IPS-18a (cell line): ENCODE measurements at regions not wholly inside any gene's neighbourhood (a gene's known extent, or its start where the extent isn't known, plus 50 kb on each side); places are given as distances from the start of the nearest gene placed in this dataset.

Source experiments
- H3K27ac ChIP-seq: one replicate; pipeline ENCODE4 v1.5.1; 2013; ENCODE audit warnings: low read length
- H3K27me3 ChIP-seq: one replicate; pipeline ENCODE4 v1.6.1; 2013; ENCODE audit warnings: mild to moderate bottlenecking, low read length; ENCODE audit not compliant: control insufficient read depth, insufficient read depth
- H3K36me3 ChIP-seq: one replicate; pipeline ENCODE4 v1.6.1; 2013; ENCODE audit warnings: low read depth, low read length; ENCODE audit not compliant: control insufficient read depth
- H3K4me1 ChIP-seq: one replicate; pipeline ENCODE4 v1.6.1; 2013; ENCODE audit warnings: low read depth, low read length; ENCODE audit not compliant: control insufficient read depth
- H3K4me3 ChIP-seq: one replicate; pipeline ENCODE4 v1.5.1; 2013; ENCODE audit warnings: low read length
- H3K9ac ChIP-seq: one replicate; pipeline ENCODE4 v1.6.1; 2013; ENCODE audit warnings: mild to moderate bottlenecking, low read length, moderate library complexity
- H3K9me3 ChIP-seq: one replicate; pipeline ENCODE4 v1.6.1; 2013; ENCODE audit warnings: low read depth, low read length; ENCODE audit not compliant: control insufficient read depth

- Histone ChIP-seq H3K27ac (no peak overlapping the region), H3K9ac (no peak overlapping the region), H3K4me1 (no peaks in the 10 kb centered on the region), H3K27me3 (no peaks in the 10 kb centered on the region), H3K36me3 (no peaks in the 10 kb centered on the region), H3K9me3 (no peaks in the 10 kb centered on the region), H3K4me3 (no peak overlapping the region)
These were observed 129.0 kb downstream of the TAF11L14 start for GRCh38 chr5:17763301-17763700.

GRCh38 chr5:17766031-17766430 is 131.8 kb downstream of the TAF11L14 start:
- H3K36me3 ChIP-seq, result no peaks in the 10 kb centered on the region

GRCh38 chr5:17769277-17769676 is 135.0 kb downstream of the TAF11L14 start:
- Histone ChIP-seq H3K27ac (no peak overlapping the region), H3K9ac (no peak overlapping the region), H3K4me3 (no peak overlapping the region), H3K36me3 (no peaks in the 10 kb centered on the region), H3K4me1 (no peaks in the 10 kb centered on the region), H3K9me3 (no peaks in the 10 kb centered on the region), H3K27me3 (no peaks in the 10 kb centered on the region)

More at GRCh38 chr5:17766031-17766430, 131.8 kb downstream of the TAF11L14 start:
- H3K27ac ChIP-seq, result no peak overlapping the region
- no peak overlapping the region for H3K9ac ChIP-seq
- H3K27me3 ChIP-seq, result no peaks in the 10 kb centered on the region
- no peaks in the 10 kb centered on the region for H3K9me3 ChIP-seq
- H3K4me1 ChIP-seq, result no peaks in the 10 kb centered on the region
- H3K4me3 ChIP-seq, result no peak overlapping the region

GRCh38 chr5:17772232-17772631 is 138.0 kb downstream of the TAF11L14 start:
- Histone ChIP-seq H3K27ac (no peak overlapping the region), H3K9me3 (no peaks in the 10 kb centered on the region), H3K4me3 (no peak overlapping the region)

GRCh38 chr5:17785774-17786173 is 151.5 kb downstream of the TAF11L14 start:
- Histone ChIP-seq H3K36me3 (no peaks in the 10 kb centered on the region), H3K4me3 (no peak overlapping the region), H3K4me1 (peaks cover 4% of the 10 kb centered on the region), H3K9ac (no peak overlapping the region), H3K9me3 (no peaks in the 10 kb centered on the region), H3K27ac (no peak overlapping the region), H3K27me3 (no peaks in the 10 kb centered on the region)

More at GRCh38 chr5:17772232-17772631, 138.0 kb downstream of the TAF11L14 start:
- H3K36me3 ChIP-seq, result no peaks in the 10 kb centered on the region
- H3K9ac ChIP-seq, result no peak overlapping the region
- H3K27me3 ChIP-seq, result no peaks in the 10 kb centered on the region
- no peaks in the 10 kb centered on the region for H3K4me1 ChIP-seq

- H3K27ac ChIP-seq, result no peak overlapping the region
- no peak overlapping the region for H3K4me3 ChIP-seq
- H3K9ac ChIP-seq, result no peak overlapping the region
- no peaks in the 10 kb centered on the region for H3K36me3 ChIP-seq
- H3K27me3 ChIP-seq, result no peaks in the 10 kb centered on the region
- H3K9me3 ChIP-seq, result no peaks in the 10 kb centered on the region
- H3K4me1 ChIP-seq, result peaks cover 4% of the 10 kb centered on the region
These were observed 154.1 kb downstream of the TAF11L14 start for GRCh38 chr5:17788351-17788750.

GRCh38 chr5:17794201-17794600 is 159.9 kb downstream of the TAF11L14 start:
- Histone ChIP-seq H3K36me3 (no peaks in the 10 kb centered on the region), H3K4me1 (no peaks in the 10 kb centered on the region), H3K9ac (no peak overlapping the region), H3K27me3 (no peaks in the 10 kb centered on the region), H3K27ac (no peak overlapping the region), H3K4me3 (no peak overlapping the region), H3K9me3 (no peaks in the 10 kb centered on the region)

GRCh38 chr5:17794815-17795214 is 160.6 kb downstream of the TAF11L14 start:
- Histone ChIP-seq H3K36me3 (no peaks in the 10 kb centered on the region), H3K9me3 (no peaks in the 10 kb centered on the region), H3K4me3 (no peak overlapping the region), H3K27me3 (no peaks in the 10 kb centered on the region), H3K9ac (no peak overlapping the region), H3K27ac (no peak overlapping the region), H3K4me1 (no peaks in the 10 kb centered on the region)

GRCh38 chr5:17796142-17796541 is 161.9 kb downstream of the TAF11L14 start:
- no peaks in the 10 kb centered on the region for H3K9me3 ChIP-seq
- H3K27ac ChIP-seq, result no peak overlapping the region
- H3K4me1 ChIP-seq, result no peaks in the 10 kb centered on the region
- H3K4me3 ChIP-seq, result no peak overlapping the region
- no peaks in the 10 kb centered on the region for H3K36me3 ChIP-seq
- H3K27me3 ChIP-seq, result no peaks in the 10 kb centered on the region
- no peak overlapping the region for H3K9ac ChIP-seq

- Histone ChIP-seq H3K36me3 (no peaks in the 10 kb centered on the region), H3K4me3 (no peak overlapping the region), H3K9ac (no peak overlapping the region), H3K4me1 (peaks cover 3% of the 10 kb centered on the region), H3K9me3 (no peaks in the 10 kb centered on the region), H3K27me3 (no peaks in the 10 kb centered on the region), H3K27ac (no peak overlapping the region)
These were observed 162.6 kb downstream of the TAF11L14 start for GRCh38 chr5:17796757-17797396.

- peaks cover 15% of the 10 kb centered on the region for H3K4me1 ChIP-seq
- no peaks in the 10 kb centered on the region for H3K27me3 ChIP-seq
- H3K9me3 ChIP-seq, result no peaks in the 10 kb centered on the region
- no peaks in the 10 kb centered on the region for H3K36me3 ChIP-seq
- no peak overlapping the region for H3K9ac ChIP-seq
- H3K27ac ChIP-seq, result no peak overlapping the region
- no peak overlapping the region for H3K4me3 ChIP-seq
These were observed 165.3 kb downstream of the TAF11L14 start for GRCh38 chr5:17799521-17799920.

GRCh38 chr5:17801595-17801994 is 167.3 kb downstream of the TAF11L14 start:
- Histone ChIP-seq H3K4me1 (peaks cover 15% of the 10 kb centered on the region), H3K36me3 (no peaks in the 10 kb centered on the region), H3K9ac (no peak overlapping the region), H3K9me3 (no peaks in the 10 kb centered on the region), H3K27me3 (no peaks in the 10 kb centered on the region), H3K4me3 (no peak overlapping the region), H3K27ac (no peak overlapping the region)
